Mesenchymal stem cell (in vitro differentiated cells and primary cell): ENCODE measurements at regions not wholly inside any gene's neighbourhood (a gene's known extent, or its start where the extent isn't known, plus 50 kb on each side); places are given as distances from the start of the nearest gene placed in this dataset.

Source experiments
- DNase-seq: peaks from one replicate; pipeline ENCODE4 v3.0.0-alpha.2; 2013
- H2AFZ ChIP-seq: one replicate; pipeline ENCODE4 v1.6.1; 2013; ENCODE audit warnings: low read depth, mild to moderate bottlenecking, control low read depth, inconsistent platforms, low read length, moderate library complexity
- H2AK5ac ChIP-seq: 2 replicates; pipeline ENCODE4 v1.6.1; 2013; ENCODE audit warnings: low read length, moderate library complexity, mild to moderate bottlenecking, inconsistent platforms; ENCODE audit not compliant: severe bottlenecking
- H2BK120ac ChIP-seq: one replicate; pipeline ENCODE4 v1.6.1; 2013; ENCODE audit warnings: low read depth, mild to moderate bottlenecking, inconsistent platforms, low read length, moderate library complexity
- H2BK12ac ChIP-seq, 2 experiments: one replicate each; pipeline ENCODE4 v1.6.1; 2013; ENCODE audit warnings: inconsistent platforms in 2 of 2, low read length in 2 of 2, mild to moderate bottlenecking in 2 of 2, moderate library complexity in 2 of 2, control low read depth in 1 of 2
- H2BK15ac ChIP-seq: one replicate; pipeline ENCODE4 v1.6.1; 2013; ENCODE audit warnings: mild to moderate bottlenecking, low read depth, inconsistent platforms; ENCODE audit not compliant: poor library complexity, severe bottlenecking
- H2BK5ac ChIP-seq: 2 replicates; pipeline ENCODE4 v1.6.1; 2013; ENCODE audit warnings: low read depth, mild to moderate bottlenecking, low read length, control low read depth, inconsistent platforms; ENCODE audit not compliant: poor library complexity, severe bottlenecking
- H3K14ac ChIP-seq, 2 experiments: one replicate each; pipeline ENCODE4 v1.6.1; 2013; ENCODE audit warnings: inconsistent platforms in 2 of 2, low read length in 2 of 2, control low read depth in 1 of 2, mild to moderate bottlenecking in 1 of 2, moderate library complexity in 1 of 2
- H3K18ac ChIP-seq, 2 experiments: one replicate each; pipeline ENCODE4 v1.6.1; 2013; ENCODE audit warnings: inconsistent platforms in 2 of 2, low read length in 2 of 2, control low read depth in 1 of 2, low read depth in 1 of 2, mild to moderate bottlenecking in 1 of 2
- H3K23ac ChIP-seq, 2 experiments: one replicate each; pipeline ENCODE4 v1.6.1; 2013; ENCODE audit warnings: inconsistent platforms in 2 of 2, low read length in 2 of 2, mild to moderate bottlenecking in 2 of 2, moderate library complexity in 2 of 2, control low read depth in 1 of 2
- H3K27ac ChIP-seq: 2 replicates; pipeline ENCODE4 v1.5.1; 2013; ENCODE audit warnings: mild to moderate bottlenecking, moderate library complexity, low read length, control low read depth, inconsistent platforms; ENCODE audit not compliant: poor library complexity, severe bottlenecking
- H3K27me3 ChIP-seq, 2 experiments: 2 replicates each; pipeline versions ENCODE4 v1.6.1 to v1.7.0; 2013; ENCODE audit warnings: low read length in 2 of 2, mild to moderate bottlenecking in 2 of 2, moderate library complexity in 2 of 2, control low read depth in 1 of 2, inconsistent platforms in 1 of 2; ENCODE audit not compliant: control insufficient read depth in 1 of 2, insufficient read depth in 1 of 2
- H3K36me3 ChIP-seq, 2 experiments: 2 replicates each; pipeline versions ENCODE4 v1.6.1 to v1.7.0; 2013; ENCODE audit warnings: low read length in 2 of 2, control low read depth in 1 of 2, inconsistent platforms in 1 of 2, low read depth in 1 of 2, mild to moderate bottlenecking in 1 of 2; ENCODE audit not compliant: insufficient read depth in 2 of 2, control insufficient read depth in 1 of 2
- H3K4ac ChIP-seq, 2 experiments: one replicate each; pipeline ENCODE4 v1.6.1; 2013; ENCODE audit warnings: inconsistent platforms in 2 of 2, low read length in 2 of 2, mild to moderate bottlenecking in 2 of 2, moderate library complexity in 2 of 2, control low read depth in 1 of 2, low read depth in 1 of 2
- H3K4me1 ChIP-seq: 2 replicates; pipeline ENCODE4 v1.6.1; 2013; ENCODE audit warnings: low read depth, low read length, control low read depth; ENCODE audit not compliant: control insufficient read depth, insufficient read depth
- H3K4me2 ChIP-seq: 2 replicates; pipeline ENCODE4 v1.6.1; 2013; ENCODE audit warnings: low read length, mild to moderate bottlenecking, inconsistent platforms; ENCODE audit not compliant: poor library complexity, severe bottlenecking
- H3K4me3 ChIP-seq, 2 experiments: 2 replicates each; pipeline versions ENCODE4 v1.5.1 to v1.7.0; 2013; ENCODE audit warnings: low read length in 2 of 2, mild to moderate bottlenecking in 2 of 2, control low read depth in 1 of 2, low read depth in 1 of 2; ENCODE audit not compliant: insufficient read depth in 1 of 2
- H3K79me1 ChIP-seq: replicated peaks from 2 replicates; pipeline ENCODE4 v1.6.1; 2013; ENCODE audit warnings: mild to moderate bottlenecking, control low read depth, low read length, inconsistent platforms; ENCODE audit not compliant: poor library complexity, severe bottlenecking
- H3K9ac ChIP-seq: 2 replicates; pipeline ENCODE4 v1.7.0; 2013; ENCODE audit warnings: mild to moderate bottlenecking, low read length, moderate library complexity
- H3K9me3 ChIP-seq: 2 replicates; pipeline ENCODE4 v1.7.0; 2013; ENCODE audit warnings: mild to moderate bottlenecking, low read length; ENCODE audit not compliant: control insufficient read depth
- H4K8ac ChIP-seq: one replicate; pipeline ENCODE4 v1.6.1; 2013; ENCODE audit warnings: inconsistent platforms, mild to moderate bottlenecking, low read length, moderate library complexity
- H4K91ac ChIP-seq: one replicate; pipeline ENCODE4 v1.6.1; 2013; ENCODE audit warnings: mild to moderate bottlenecking, low read length, inconsistent platforms
- WGBS: methylation state at CpG from one replicate; pipeline ENCODE4 v1.1.7; 2013; ENCODE audit warnings: mixed read lengths; 5-methylcytosine and 5-hydroxymethylcytosine counted together

- H3K27ac ChIP-seq, result no peak overlapping the region
- no peaks in the 10 kb centered on the region for H3K27me3 ChIP-seq
- H4K91ac ChIP-seq, result no peak overlapping the region
- H3K4me1 ChIP-seq, result no peaks in the 10 kb centered on the region
- H3K4me2 ChIP-seq, result no peak overlapping the region
- no peak overlapping the region for H3K4ac ChIP-seq
- H3K36me3 ChIP-seq, result no peaks in the 10 kb centered on the region
- no peak overlapping the region for H2AFZ ChIP-seq
- H2BK12ac ChIP-seq, result no peak overlapping the region
- no peak overlapping the region for H3K18ac ChIP-seq
- DNase-seq, result no peak
- H4K8ac ChIP-seq, result no peak overlapping the region
- no peak overlapping the region for H3K23ac ChIP-seq
- H2BK15ac ChIP-seq, result no peak overlapping the region
- no peak overlapping the region for H3K4me3 ChIP-seq
- H3K79me1 ChIP-seq, result no peaks in the 10 kb centered on the region
- H3K9ac ChIP-seq, result no peak overlapping the region
- H2AK5ac ChIP-seq, result no peak overlapping the region
- H3K14ac ChIP-seq, result no peak overlapping the region
- no peak overlapping the region for H2BK5ac ChIP-seq
- H3K9me3 ChIP-seq, result peaks cover 4% of the 10 kb centered on the region
- H2BK120ac ChIP-seq, result no peak overlapping the region
- WGBS, result 80% methylated on average over 3 of the region's 4 CpGs
Observed at GRCh38 chr2:16264491-16264890, 324.1 kb downstream of the MYCN start.

GRCh38 chr2:16263241-16263890 is 323.0 kb downstream of the MYCN start:
- no peak overlapping the region for H2BK5ac ChIP-seq
- no peak overlapping the region for H3K14ac ChIP-seq
- H3K79me1 ChIP-seq, result no peaks in the 10 kb centered on the region
- H3K36me3 ChIP-seq, result no peaks in the 10 kb centered on the region
- no peak overlapping the region for H2AK5ac ChIP-seq
- no peak overlapping the region for H3K23ac ChIP-seq
- H3K27me3 ChIP-seq, result no peaks in the 10 kb centered on the region
- no peak overlapping the region for H3K4me3 ChIP-seq
- H3K4me2 ChIP-seq, result no peak overlapping the region
- no peaks in the 10 kb centered on the region for H3K4me1 ChIP-seq
- H3K4ac ChIP-seq, result no peak overlapping the region
- no peak overlapping the region for H2BK12ac ChIP-seq
- H2AFZ ChIP-seq, result no peak overlapping the region
- no peak overlapping the region for H3K18ac ChIP-seq
- H4K8ac ChIP-seq, result no peak overlapping the region
- H4K91ac ChIP-seq, result no peak overlapping the region
- WGBS, result 89% methylated on average over 11 of the region's 14 CpGs
- H3K27ac ChIP-seq, result no peak overlapping the region
- DNase-seq, result no peak
- no peak overlapping the region for H2BK120ac ChIP-seq
- H3K9me3 ChIP-seq, result peaks cover 4% of the 10 kb centered on the region
- no peak overlapping the region for H3K9ac ChIP-seq
- H2BK15ac ChIP-seq, result no peak overlapping the region

- Histone ChIP-seq H3K4me2 (no peak overlapping the region), H2AFZ (no peak overlapping the region), H2BK5ac (no peak overlapping the region), H2AK5ac (no peak overlapping the region), H3K79me1 (no peaks in the 10 kb centered on the region), H3K9me3 (peaks cover 4% of the 10 kb centered on the region), H4K8ac (no peak overlapping the region), H2BK15ac (no peak overlapping the region), H3K9ac (no peak overlapping the region), H3K27ac (no peak overlapping the region), H2BK12ac (no peak overlapping the region), H3K27me3 (no peaks in the 10 kb centered on the region), H3K4ac (no peak overlapping the region), H3K14ac (no peak overlapping the region), H2BK120ac (no peak overlapping the region), H3K18ac (no peak overlapping the region), H3K4me1 (no peaks in the 10 kb centered on the region), H3K4me3 (no peak overlapping the region), H3K23ac (no peak overlapping the region), H3K36me3 (no peaks in the 10 kb centered on the region), H4K91ac (no peak overlapping the region)
- DNase-seq, result no peak
- 80% methylated on average over 11 of the region's 11 CpGs for WGBS
Observed at GRCh38 chr2:16262526-16263178, 322.3 kb downstream of the MYCN start.

GRCh38 chr2:16261791-16262190 is 321.4 kb downstream of the MYCN start:
- Histone ChIP-seq H4K8ac (no peak overlapping the region), H3K27me3 (no peaks in the 10 kb centered on the region), H2BK5ac (no peak overlapping the region), H3K18ac (no peak overlapping the region), H3K14ac (no peak overlapping the region), H3K23ac (no peak overlapping the region), H3K79me1 (no peaks in the 10 kb centered on the region), H2AK5ac (no peak overlapping the region), H3K9me3 (peaks cover 4% of the 10 kb centered on the region), H2AFZ (no peak overlapping the region), H3K4me3 (no peak overlapping the region), H2BK120ac (no peak overlapping the region), H3K4ac (no peak overlapping the region), H2BK12ac (no peak overlapping the region), H3K9ac (no peak overlapping the region), H3K4me1 (no peaks in the 10 kb centered on the region), H3K36me3 (no peaks in the 10 kb centered on the region), H3K27ac (no peak overlapping the region), H3K4me2 (no peak overlapping the region), H4K91ac (no peak overlapping the region), H2BK15ac (no peak overlapping the region)
- no peak for DNase-seq
- WGBS, result 92% methylated on average over 2 of the region's 2 CpGs
